ENCODE measurements at regions not wholly inside any gene's neighbourhood (a gene's known extent, or its start where the extent isn't known, plus 50 kb on each side); places are given as distances from the start of the nearest gene placed in this dataset.

GRCh38 chr13:111573801-111574200 is 253.4 kb downstream of the TEX29 start:
- ATAC-seq (ENCODE audit: low FRiP score) (no peak), DNase-seq (peak in 1 of 2 donors; percentile 38)
- Histone ChIP-seq H3K4me3 (ENCODE audit: low read length in 2 of 2) (no peak overlapping the region), H3K4me1 (ENCODE audit: control insufficient read depth in 1 of 2, insufficient read depth in 2 of 2, low read length in 2 of 2) (no peaks in the 10 kb centered on the region), H3K9me3 (ENCODE audit: control insufficient read depth, low read length) (peaks cover 13% of the 10 kb centered on the region), H3K36me3 (ENCODE audit: control insufficient read depth in 1 of 2, insufficient read depth in 2 of 2, low read length in 1 of 2) (no peaks in the 10 kb centered on the region), H3K27me3 (ENCODE audit: control insufficient read depth in 1 of 2, insufficient read depth in 2 of 2, low read length in 1 of 2) (no peaks in the 10 kb centered on the region), H3K27ac (ENCODE audit: low read depth in 1 of 2, low read length in 2 of 2) (no peak overlapping the region)
- intact Hi-C loops (cut with DNase I) = no loop called here
- 91 to 93% methylated on average over 7 of the region's 7 CpGs for WGBS, 2 donors

DNA sequence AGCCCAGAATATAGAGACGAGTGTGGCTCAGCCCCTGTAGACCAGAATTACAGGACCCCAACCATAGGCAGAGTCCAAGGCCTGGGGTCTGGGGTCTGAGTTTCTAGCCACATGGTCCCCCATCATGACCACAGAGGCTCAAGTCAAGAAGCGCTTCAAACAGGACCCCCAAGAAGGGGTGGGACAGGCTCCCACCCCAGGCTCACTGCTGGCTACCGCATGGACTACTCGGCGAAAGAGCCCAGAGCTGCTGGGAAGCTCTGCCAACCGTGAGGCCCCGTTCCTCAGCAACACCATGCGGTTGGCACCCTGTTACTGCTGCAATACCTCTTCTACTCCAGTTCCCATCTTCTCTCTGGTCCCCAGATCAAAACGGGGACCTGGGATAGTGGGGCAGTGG is 254.8 kb downstream of the TEX29 start:
- Histone ChIP-seq H3K4me3 (ENCODE audit: low read length in 2 of 2) (no peak overlapping the region), H3K27me3 (ENCODE audit: control insufficient read depth in 1 of 2, insufficient read depth in 2 of 2, low read length in 1 of 2) (no peaks in the 10 kb centered on the region), H3K9me3 (ENCODE audit: control insufficient read depth, low read length) (peaks cover 10% of the 10 kb centered on the region), H3K4me1 (ENCODE audit: control insufficient read depth in 1 of 2, insufficient read depth in 2 of 2, low read length in 2 of 2) (no peaks in the 10 kb centered on the region), H3K36me3 (ENCODE audit: control insufficient read depth in 1 of 2, insufficient read depth in 2 of 2, low read length in 1 of 2) (no peaks in the 10 kb centered on the region), H3K27ac (ENCODE audit: low read depth in 1 of 2, low read length in 2 of 2) (no peak overlapping the region)
- DNase-seq (peak in 1 of 2 donors; percentile 30), ATAC-seq (ENCODE audit: low FRiP score) (no peak)
- intact Hi-C loops (cut with DNase I) = no loop called here
- 88% methylated on average over 9 of the region's 9 CpGs for WGBS, 2 donors

DNA sequence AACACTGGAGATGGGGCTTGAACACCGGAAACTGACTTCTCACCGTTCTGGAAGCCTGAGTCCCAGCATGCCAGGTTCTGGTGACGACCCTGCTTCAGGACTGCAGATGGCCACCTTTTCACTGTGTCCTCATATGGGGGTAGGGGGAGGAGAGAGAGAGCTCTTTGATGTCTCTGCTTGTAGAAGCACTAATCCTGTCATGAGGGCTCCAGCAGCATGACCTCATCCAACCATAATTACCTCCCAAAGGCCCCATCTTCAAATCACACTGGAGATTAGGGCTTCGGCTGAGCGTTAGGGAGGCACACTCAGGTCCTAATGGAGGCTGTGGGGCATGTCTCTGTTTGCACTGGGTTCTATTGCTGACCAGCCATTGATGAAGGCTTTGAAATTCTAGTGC is 255.3 kb downstream of the TEX29 start:
- DNase-seq = peak in 1 of 2 donors; percentile 9
- ATAC-seq (ENCODE audit: low FRiP score) = no peak
- no peaks in the 10 kb centered on the region for H3K36me3 ChIP-seq (ENCODE audit: control insufficient read depth in 1 of 2, insufficient read depth in 2 of 2, low read length in 1 of 2)
- no peaks in the 10 kb centered on the region for H3K27me3 ChIP-seq (ENCODE audit: control insufficient read depth in 1 of 2, insufficient read depth in 2 of 2, low read length in 1 of 2)
- peaks cover 10% of the 10 kb centered on the region for H3K9me3 ChIP-seq (ENCODE audit: control insufficient read depth, low read length)
- intact Hi-C loops (cut with DNase I) = no loop called here
- no peak overlapping the region for H3K27ac ChIP-seq (ENCODE audit: low read depth in 1 of 2, low read length in 2 of 2)
- WGBS, 2 donors = 57 to 60% methylated on average over 5 of the region's 5 CpGs
- no peak overlapping the region for H3K4me3 ChIP-seq (ENCODE audit: low read length in 2 of 2)
- no peaks in the 10 kb centered on the region for H3K4me1 ChIP-seq (ENCODE audit: control insufficient read depth in 1 of 2, insufficient read depth in 2 of 2, low read length in 2 of 2)

DNA sequence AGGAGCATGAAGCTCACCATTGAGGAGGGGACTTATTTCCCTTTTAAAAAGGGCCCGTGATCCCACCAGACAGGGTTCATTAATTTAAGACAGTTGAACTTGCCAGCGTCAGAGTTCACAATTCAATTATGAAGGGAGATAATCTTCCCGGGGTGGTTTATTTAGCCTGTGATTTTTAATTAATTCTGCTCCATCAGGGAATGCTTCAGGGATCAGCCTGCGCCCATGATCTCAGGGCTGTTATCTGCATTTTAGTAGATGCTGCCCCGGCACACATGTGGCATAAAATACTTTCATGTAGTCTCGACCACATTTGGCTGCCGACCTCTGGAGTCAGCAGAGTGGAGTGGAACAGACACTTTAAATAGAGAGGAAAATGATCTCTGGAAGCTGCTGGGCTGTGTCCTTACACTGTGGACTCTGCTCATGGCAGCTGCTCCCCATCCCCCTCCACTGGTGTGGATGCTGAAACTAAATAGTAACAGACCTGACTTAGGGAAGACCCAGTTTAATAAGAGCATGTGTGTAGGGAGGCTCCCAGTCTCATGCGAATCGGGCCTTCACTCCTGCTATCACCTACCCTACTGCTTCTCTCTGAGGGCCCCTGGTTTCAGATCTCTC is 256.9 kb downstream of the TEX29 start:
- 70 to 75% methylated on average over 9 of the region's 9 CpGs for WGBS, 2 donors
- ATAC-seq (ENCODE audit: low FRiP score) = no peak

GRCh38 chr13:111577956-111578605 is 257.6 kb downstream of the TEX29 start:
- ATAC-seq (ENCODE audit: low FRiP score) = no peak
- DNase-seq = peak in 1 of 2 donors; percentile 24
- no peaks in the 10 kb centered on the region for H3K27me3 ChIP-seq (ENCODE audit: control insufficient read depth in 1 of 2, insufficient read depth in 2 of 2, low read length in 1 of 2)
- peaks cover 8% of the 10 kb centered on the region for H3K9me3 ChIP-seq (ENCODE audit: control insufficient read depth, low read length)
- no peaks in the 10 kb centered on the region for H3K4me1 ChIP-seq (ENCODE audit: control insufficient read depth in 1 of 2, insufficient read depth in 2 of 2, low read length in 2 of 2)
- H3K4me3 ChIP-seq (ENCODE audit: low read length in 2 of 2) = no peak overlapping the region
- 87 to 90% methylated on average over 15 of the region's 15 CpGs for WGBS, 2 donors
- no peaks in the 10 kb centered on the region for H3K36me3 ChIP-seq (ENCODE audit: control insufficient read depth in 1 of 2, insufficient read depth in 2 of 2, low read length in 1 of 2)
- H3K27ac ChIP-seq (ENCODE audit: low read depth in 1 of 2, low read length in 2 of 2) = no peak overlapping the region
- intact Hi-C loops (cut with DNase I) = no loop called here

More for the DNA sequence above, 256.9 kb downstream of the TEX29 start:
- H3K4me3 ChIP-seq (ENCODE audit: low read length in 2 of 2) = no peak overlapping the region
- no peaks in the 10 kb centered on the region for H3K27me3 ChIP-seq (ENCODE audit: control insufficient read depth in 1 of 2, insufficient read depth in 2 of 2, low read length in 1 of 2)
- no peaks in the 10 kb centered on the region for H3K36me3 ChIP-seq (ENCODE audit: control insufficient read depth in 1 of 2, insufficient read depth in 2 of 2, low read length in 1 of 2)
- H3K4me1 ChIP-seq (ENCODE audit: control insufficient read depth in 1 of 2, insufficient read depth in 2 of 2, low read length in 2 of 2) = no peaks in the 10 kb centered on the region
- intact Hi-C loops (cut with DNase I) = no loop called here
- peaks cover 10% of the 10 kb centered on the region for H3K9me3 ChIP-seq (ENCODE audit: control insufficient read depth, low read length)
- H3K27ac ChIP-seq (ENCODE audit: low read depth in 1 of 2, low read length in 2 of 2) = no peak overlapping the region
- DNase-seq = peak in 1 of 2 donors; percentile 50

DNA sequence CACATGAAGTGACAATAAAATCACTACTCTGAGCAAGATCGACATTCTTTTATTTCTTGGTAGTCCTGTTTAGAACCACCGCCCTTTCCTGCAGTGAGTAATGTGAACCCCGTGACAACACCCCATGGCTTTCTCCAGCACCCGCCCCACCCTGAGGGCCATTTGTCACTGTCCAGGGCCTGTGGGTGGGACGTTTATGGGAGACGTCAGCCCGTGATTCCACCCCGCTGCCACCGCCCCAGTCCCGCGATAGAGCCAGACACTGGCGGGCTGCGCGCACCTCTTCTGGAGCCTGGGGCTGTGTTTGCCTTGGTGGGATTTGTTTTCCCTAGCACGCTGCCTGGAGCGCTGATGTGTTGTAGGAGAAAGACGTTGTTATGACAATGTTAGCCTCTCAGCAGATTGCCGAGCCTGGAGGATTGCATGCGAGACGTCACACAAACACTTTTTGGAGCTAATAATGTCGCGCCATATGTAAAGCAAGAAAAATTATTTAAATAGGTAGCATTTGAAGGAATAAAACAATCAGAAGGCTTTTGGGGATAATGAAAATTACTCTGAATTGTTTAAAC is 263.7 kb downstream of the TEX29 start:
- DNase-seq = peak in 1 of 2 donors; percentile 48
- no peak overlapping the region for H3K4me3 ChIP-seq (ENCODE audit: low read length in 2 of 2)
- ATAC-seq (ENCODE audit: low FRiP score) = no peak
- H3K27ac ChIP-seq (ENCODE audit: low read depth in 1 of 2, low read length in 2 of 2) = no peak overlapping the region
- WGBS, 2 donors = 51 to 55% methylated on average over 22 of the region's 22 CpGs
- H3K9me3 ChIP-seq (ENCODE audit: control insufficient read depth, low read length) = no peaks in the 10 kb centered on the region
- no peaks in the 10 kb centered on the region for H3K27me3 ChIP-seq (ENCODE audit: control insufficient read depth in 1 of 2, insufficient read depth in 2 of 2, low read length in 1 of 2)
- H3K36me3 ChIP-seq (ENCODE audit: control insufficient read depth in 1 of 2, insufficient read depth in 2 of 2, low read length in 1 of 2) = no peaks in the 10 kb centered on the region
- H3K4me1 ChIP-seq (ENCODE audit: control insufficient read depth in 1 of 2, insufficient read depth in 2 of 2, low read length in 2 of 2) = no peaks in the 10 kb centered on the region
- intact Hi-C loops (cut with DNase I) = no loop called here

- no peak for DNase-seq
- 49 to 58% methylated on average over 13 of the region's 13 CpGs for WGBS, 2 donors
- Histone ChIP-seq H3K4me1 (ENCODE audit: control insufficient read depth in 1 of 2, insufficient read depth in 2 of 2, low read length in 2 of 2) (no peaks in the 10 kb centered on the region), H3K27me3 (ENCODE audit: control insufficient read depth in 1 of 2, insufficient read depth in 2 of 2, low read length in 1 of 2) (no peaks in the 10 kb centered on the region), H3K36me3 (ENCODE audit: control insufficient read depth in 1 of 2, insufficient read depth in 2 of 2, low read length in 1 of 2) (no peaks in the 10 kb centered on the region), H3K4me3 (ENCODE audit: low read length in 2 of 2) (no peak overlapping the region), H3K27ac (ENCODE audit: low read depth in 1 of 2, low read length in 2 of 2) (no peak overlapping the region), H3K9me3 (ENCODE audit: control insufficient read depth, low read length) (no peaks in the 10 kb centered on the region)
- intact Hi-C loops (cut with DNase I) = no loop called here
- ATAC-seq (ENCODE audit: low FRiP score) = no peak
Measured at GRCh38 chr13:111584870-111585269, 264.4 kb downstream of the TEX29 start.

- peak in 1 of 2 donors; percentile 65 for DNase-seq
- WGBS, 2 donors = 85 to 89% methylated on average over 27 of the region's 27 CpGs
- Histone ChIP-seq H3K36me3 (ENCODE audit: control insufficient read depth in 1 of 2, insufficient read depth in 2 of 2, low read length in 1 of 2) (no peaks in the 10 kb centered on the region), H3K4me3 (ENCODE audit: low read length in 2 of 2) (no peak overlapping the region), H3K4me1 (ENCODE audit: control insufficient read depth in 1 of 2, insufficient read depth in 2 of 2, low read length in 2 of 2) (no peaks in the 10 kb centered on the region), H3K27me3 (ENCODE audit: control insufficient read depth in 1 of 2, insufficient read depth in 2 of 2, low read length in 1 of 2) (no peaks in the 10 kb centered on the region), H3K27ac (ENCODE audit: low read depth in 1 of 2, low read length in 2 of 2) (no peak overlapping the region), H3K9me3 (ENCODE audit: control insufficient read depth, low read length) (no peaks in the 10 kb centered on the region)
- no peak for ATAC-seq (ENCODE audit: low FRiP score)
- intact Hi-C loops (cut with DNase I) = no loop called here
Measured at GRCh38 chr13:111586291-111586690, 265.8 kb downstream of the TEX29 start.

- DNase-seq (peak in 1 of 2 donors; percentile 27), ATAC-seq (ENCODE audit: low FRiP score) (no peak)
- no peak overlapping the region for H3K4me3 ChIP-seq (ENCODE audit: low read length in 2 of 2)
- H3K27ac ChIP-seq (ENCODE audit: low read depth in 1 of 2, low read length in 2 of 2) = no peak overlapping the region
- H3K4me1 ChIP-seq (ENCODE audit: control insufficient read depth in 1 of 2, insufficient read depth in 2 of 2, low read length in 2 of 2) = no peaks in the 10 kb centered on the region
- intact Hi-C loops (cut with DNase I) = no loop called here
- no peaks in the 10 kb centered on the region for H3K9me3 ChIP-seq (ENCODE audit: control insufficient read depth, low read length)
- no peaks in the 10 kb centered on the region for H3K36me3 ChIP-seq (ENCODE audit: control insufficient read depth in 1 of 2, insufficient read depth in 2 of 2, low read length in 1 of 2)
- no peaks in the 10 kb centered on the region for H3K27me3 ChIP-seq (ENCODE audit: control insufficient read depth in 1 of 2, insufficient read depth in 2 of 2, low read length in 1 of 2)
- WGBS, 2 donors = 89 to 90% methylated on average over 14 of the region's 14 CpGs
Measured at GRCh38 chr13:111587249-111587648, 266.8 kb downstream of the TEX29 start.

Data from aorta (tissue), 5 donors.